ENCODE measurements at regions not wholly inside any gene's neighbourhood (a gene's known extent, or its start where the extent isn't known, plus 50 kb on each side); places are given as distances from the start of the nearest gene placed in this dataset.
"Not testable (repeated sequence)": the region's sequence is repeated elsewhere in the genome, so short reads cannot be mapped to it uniquely, and the experiment has no call there.

GRCh38 chr7:130789436-130789835 is 55.4 kb upstream of the KLF14 start:
- DNase-seq: no peak

GRCh38 chr7:130791746-130792145 is 57.7 kb upstream of the KLF14 start:
- no peak for DNase-seq

GRCh38 chr7:130793855-130794618 is 60.0 kb upstream of the KLF14 start:
- DNase-seq: no peak

- DNase-seq: no peak
Observed at GRCh38 chr7:130794619-130794922, 60.6 kb upstream of the KLF14 start.

- DNase-seq: not testable (repeated sequence)
Observed at GRCh38 chr7:130796425-130796824, 62.4 kb upstream of the KLF14 start.

GRCh38 chr7:130803127-130803526 is 69.1 kb upstream of the KLF14 start:
- DNase-seq: no peak

- no peak for DNase-seq
Observed at GRCh38 chr7:130804220-130804619, 70.2 kb upstream of the KLF14 start.

- DNase-seq: not testable (repeated sequence)
Observed at GRCh38 chr7:130812819-130813218, 78.8 kb upstream of the KLF14 start.

- peak; percentile 46 for DNase-seq
Observed at GRCh38 chr7:130814778-130815335, 80.8 kb upstream of the KLF14 start.

- no peak for DNase-seq
Observed at GRCh38 chr7:130818056-130818455, 84.0 kb upstream of the KLF14 start.

GRCh38 chr7:130821864-130822263 is 87.9 kb upstream of the KLF14 start:
- no peak for DNase-seq

GRCh38 chr7:130822642-130823041 is 88.6 kb upstream of the KLF14 start:
- DNase-seq: no peak

- no peak for DNase-seq
Observed at GRCh38 chr7:130823060-130823459, 89.1 kb upstream of the KLF14 start.

- no peak for DNase-seq
Observed at GRCh38 chr7:130825819-130826218, 91.8 kb upstream of the KLF14 start.

GRCh38 chr7:130829415-130829814 is 95.4 kb upstream of the KLF14 start:
- DNase-seq: no peak

GRCh38 chr7:130831322-130831721 is 97.3 kb upstream of the KLF14 start:
- no peak for DNase-seq

- DNase-seq: peak; percentile 31
Observed at GRCh38 chr7:130831817-130832481, 97.9 kb upstream of the KLF14 start.

- DNase-seq: no peak
Observed at GRCh38 chr7:130838738-130839137, 104.7 kb upstream of the KLF14 start.

GRCh38 chr7:130840599-130840998 is 106.6 kb upstream of the KLF14 start:
- no peak for DNase-seq

GRCh38 chr7:130841416-130841815 is 107.4 kb upstream of the KLF14 start:
- no peak for DNase-seq

- no peak for DNase-seq
Observed at GRCh38 chr7:130843703-130844102, 109.7 kb upstream of the KLF14 start.

GRCh38 chr7:130844811-130845580 is 111.0 kb upstream of the KLF14 start:
- no peak for DNase-seq

- no peak for DNase-seq
Observed at GRCh38 chr7:130845581-130846085, 111.6 kb upstream of the KLF14 start.

All from RPMI8226 (cell line).